Urinary bladder (tissue), 3 donors: ENCODE measurements at regions not wholly inside any gene's neighbourhood (a gene's known extent, or its start where the extent isn't known, plus 50 kb on each side); places are given as distances from the start of the nearest gene placed in this dataset.

ENCODE experiments used
- DNase-seq: peaks from one replicate; pipeline ENCODE4 v3.0.0-alpha.2; 2015; ENCODE audit errors: extremely low spot score
- H3K27ac ChIP-seq: one replicate; pipeline ENCODE4 v1.5.1; 2013; ENCODE audit warnings: low read depth, mild to moderate bottlenecking, moderate library complexity
- H3K36me3 ChIP-seq: one replicate; pipeline ENCODE4 v1.6.1; 2013; ENCODE audit warnings: mild to moderate bottlenecking, moderate library complexity; ENCODE audit not compliant: insufficient read depth
- H3K4me1 ChIP-seq: one replicate; pipeline ENCODE4 v1.6.1; 2013; ENCODE audit warnings: mild to moderate bottlenecking, moderate library complexity; ENCODE audit not compliant: insufficient read depth
- H3K4me3 ChIP-seq: one replicate; pipeline ENCODE4 v1.5.1; 2013; ENCODE audit warnings: low read depth, low read length
- WGBS: extraction: QIAGEN DNeasy Blood & Tissue Kit; methylation state at CpG from one replicate; pipeline ENCODE4 v1.1.7; 2013; 5-methylcytosine and 5-hydroxymethylcytosine counted together
- donor health status: healthy with polysubstance abuse.
- donor health status: healthy.

- 63% methylated on average over 3 of the region's 3 CpGs for WGBS
- no peak for DNase-seq
Observed at GRCh38 chr22:34070531-34070930, 150.3 kb upstream of the LARGE1 start.

DNA sequence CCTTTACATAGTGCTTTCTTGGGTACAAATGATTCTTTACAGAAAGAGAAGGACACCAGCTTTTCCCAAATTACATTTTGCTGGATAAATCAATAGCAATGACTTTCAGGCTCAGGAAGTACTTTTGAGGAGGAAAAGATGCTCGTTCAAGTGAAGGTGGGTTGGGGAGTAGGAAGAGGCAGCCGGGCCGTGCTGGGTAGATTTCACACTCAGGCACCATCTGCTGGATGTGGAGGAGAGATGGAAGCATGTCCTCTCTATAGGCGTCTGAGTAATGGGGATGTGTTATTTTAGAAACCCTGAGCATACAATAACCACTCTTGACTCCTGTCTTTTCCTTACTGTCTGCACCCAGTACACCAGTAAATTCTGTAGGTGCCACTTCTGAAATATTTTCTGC lies 152.3 kb upstream of the LARGE1 start:
- no peak for DNase-seq
- no peak overlapping the region for H3K4me3 ChIP-seq
- H3K27ac ChIP-seq = no peak overlapping the region
- 62% methylated on average over 4 of the region's 4 CpGs for WGBS
- no peaks in the 10 kb centered on the region for H3K4me1 ChIP-seq
- no peaks in the 10 kb centered on the region for H3K36me3 ChIP-seq

More at GRCh38 chr22:34070531-34070930, 150.3 kb upstream of the LARGE1 start:
- H3K4me3 ChIP-seq = no peak overlapping the region
- no peaks in the 10 kb centered on the region for H3K4me1 ChIP-seq
- H3K36me3 ChIP-seq = no peaks in the 10 kb centered on the region
- H3K27ac ChIP-seq = no peak overlapping the region

GRCh38 chr22:34080433-34080832 lies 160.2 kb upstream of the LARGE1 start:
- Histone ChIP-seq H3K4me3 (no peak overlapping the region), H3K4me1 (no peaks in the 10 kb centered on the region), H3K36me3 (no peaks in the 10 kb centered on the region), H3K27ac (no peak overlapping the region)
- DNase-seq = no peak
- 67% methylated on average over 2 of the region's 2 CpGs for WGBS

GRCh38 chr22:34096770-34097169 lies 176.5 kb upstream of the LARGE1 start:
- Histone ChIP-seq H3K27ac (no peak overlapping the region), H3K4me3 (no peak overlapping the region), H3K4me1 (no peaks in the 10 kb centered on the region), H3K36me3 (no peaks in the 10 kb centered on the region)
- DNase-seq = no peak
- 92% methylated on average over 3 of the region's 3 CpGs for WGBS

DNA sequence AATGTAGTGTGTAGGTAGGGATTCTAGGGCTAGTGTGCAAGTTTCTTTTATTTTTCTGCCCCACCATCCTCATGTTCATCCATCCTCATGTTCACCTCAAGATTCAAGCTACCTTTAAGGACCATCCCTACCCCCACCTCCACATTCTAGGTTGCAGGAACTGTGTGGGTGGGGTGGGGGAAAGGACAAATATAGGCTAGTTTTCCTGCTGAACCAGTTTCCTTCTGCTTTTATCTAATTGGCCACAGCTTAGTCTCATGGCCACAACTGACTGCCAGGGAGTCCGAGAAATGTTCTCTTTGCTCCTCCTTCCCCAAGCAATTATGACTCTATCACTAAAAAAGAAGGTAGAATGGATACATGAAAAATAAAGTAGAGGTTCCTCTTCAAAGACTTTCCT lies 179.0 kb upstream of the LARGE1 start:
- 29% methylated on average over 1 of the region's 1 CpG for WGBS

GRCh38 chr22:34102633-34103032 lies 182.4 kb upstream of the LARGE1 start:
- H3K27ac ChIP-seq = no peak overlapping the region
- no peaks in the 10 kb centered on the region for H3K36me3 ChIP-seq
- H3K4me1 ChIP-seq = no peaks in the 10 kb centered on the region
- no peak for DNase-seq
- WGBS = 75% methylated on average over 5 of the region's 5 CpGs
- H3K4me3 ChIP-seq = no peak overlapping the region

More for the DNA sequence above, 179.0 kb upstream of the LARGE1 start:
- no peak overlapping the region for H3K4me3 ChIP-seq
- H3K36me3 ChIP-seq = no peaks in the 10 kb centered on the region
- no peak for DNase-seq
- no peak overlapping the region for H3K27ac ChIP-seq
- H3K4me1 ChIP-seq = no peaks in the 10 kb centered on the region

GRCh38 chr22:34105461-34106062 lies 185.3 kb upstream of the LARGE1 start:
- 12% methylated on average over 10 of the region's 10 CpGs for WGBS
- no peak for DNase-seq

DNA sequence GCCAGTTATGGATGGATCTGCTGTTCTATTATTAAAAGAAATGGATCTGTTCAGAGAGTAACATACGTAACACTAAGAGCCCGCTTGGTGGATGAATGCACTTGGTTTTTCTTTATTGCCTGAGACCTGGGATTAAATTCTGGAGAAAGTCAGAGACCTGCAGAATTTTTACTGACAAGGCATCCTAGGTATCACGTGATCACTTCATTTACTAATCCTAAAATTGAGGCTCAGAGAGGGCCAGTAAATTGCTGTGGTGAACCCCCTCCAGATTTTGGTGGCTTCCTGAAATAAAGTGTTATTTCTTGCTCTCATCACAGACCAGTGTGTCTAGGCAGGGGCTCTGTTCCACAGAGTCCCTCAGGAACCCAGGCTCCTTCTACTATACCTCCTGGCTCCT lies 187.9 kb upstream of the LARGE1 start:
- Histone ChIP-seq H3K27ac (no peak overlapping the region), H3K4me1 (no peaks in the 10 kb centered on the region), H3K4me3 (no peak overlapping the region), H3K36me3 (no peaks in the 10 kb centered on the region)
- no peak for DNase-seq
- 85% methylated on average over 3 of the region's 3 CpGs for WGBS

More at GRCh38 chr22:34105461-34106062, 185.3 kb upstream of the LARGE1 start:
- no peaks in the 10 kb centered on the region for H3K36me3 ChIP-seq
- no peak overlapping the region for H3K4me3 ChIP-seq
- no peak overlapping the region for H3K27ac ChIP-seq
- H3K4me1 ChIP-seq = no peaks in the 10 kb centered on the region

GRCh38 chr22:34111210-34111824 lies 191.0 kb upstream of the LARGE1 start:
- no peaks in the 10 kb centered on the region for H3K4me1 ChIP-seq
- no peak for DNase-seq
- no peaks in the 10 kb centered on the region for H3K36me3 ChIP-seq
- H3K27ac ChIP-seq = no peak overlapping the region
- no peak overlapping the region for H3K4me3 ChIP-seq
- WGBS = 10% methylated on average over 7 of the region's 7 CpGs

DNA sequence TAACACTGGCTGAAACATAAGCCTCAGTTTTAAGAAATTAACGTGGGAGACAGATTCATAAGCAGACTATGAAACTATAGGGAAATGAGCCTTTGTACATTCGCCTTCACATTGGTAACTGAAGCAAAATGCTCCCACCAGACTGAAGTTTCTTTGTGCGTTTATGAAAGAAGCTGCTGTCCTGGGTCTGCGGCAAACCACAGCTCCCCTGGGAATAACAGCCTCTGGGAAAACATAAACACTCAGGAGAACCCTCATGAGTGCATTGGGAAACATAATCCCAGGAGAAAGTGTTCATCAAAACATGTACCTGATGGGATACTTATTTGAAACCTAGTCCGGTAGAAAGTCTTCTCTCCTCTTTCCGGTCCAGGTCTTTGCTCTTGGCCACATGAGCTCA lies 193.1 kb upstream of the LARGE1 start:
- Histone ChIP-seq H3K4me3 (no peak overlapping the region), H3K36me3 (no peaks in the 10 kb centered on the region), H3K4me1 (no peaks in the 10 kb centered on the region), H3K27ac (no peak overlapping the region)
- 79% methylated on average over 6 of the region's 6 CpGs for WGBS
- no peak for DNase-seq

DNA sequence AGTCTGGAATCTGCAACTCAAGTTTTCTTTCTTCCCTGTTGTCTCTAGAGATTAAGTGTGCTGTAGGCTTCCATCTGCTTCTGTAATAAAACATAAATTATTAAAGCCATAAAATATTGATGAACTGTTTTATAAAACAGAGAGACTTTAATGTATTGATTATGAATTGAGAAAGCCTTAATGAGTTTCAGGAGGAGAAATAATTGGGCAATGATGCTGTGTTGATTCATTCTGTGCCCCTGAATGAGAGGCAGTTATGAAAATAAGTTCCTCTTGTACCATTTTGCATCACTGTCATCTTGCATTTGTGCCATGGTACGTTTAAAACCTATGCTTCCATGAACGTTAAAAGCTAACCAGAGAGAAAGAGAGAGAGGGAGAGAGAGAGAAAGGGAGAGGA lies 194.1 kb upstream of the LARGE1 start:
- Histone ChIP-seq H3K4me3 (no peak overlapping the region), H3K27ac (no peak overlapping the region), H3K36me3 (no peaks in the 10 kb centered on the region), H3K4me1 (no peaks in the 10 kb centered on the region)
- no peak for DNase-seq
- 60% methylated on average over 2 of the region's 2 CpGs for WGBS

- WGBS = 87% methylated on average over 2 of the region's 2 CpGs
- Histone ChIP-seq H3K4me1 (no peaks in the 10 kb centered on the region), H3K4me3 (no peak overlapping the region), H3K27ac (no peak overlapping the region), H3K36me3 (no peaks in the 10 kb centered on the region)
- no peak for DNase-seq
Observed at GRCh38 chr22:34115722-34116121, 195.4 kb upstream of the LARGE1 start.

GRCh38 chr22:34116126-34116525 lies 195.8 kb upstream of the LARGE1 start:
- Histone ChIP-seq H3K36me3 (no peaks in the 10 kb centered on the region), H3K4me3 (no peak overlapping the region), H3K27ac (no peak overlapping the region), H3K4me1 (no peaks in the 10 kb centered on the region)
- no peak for DNase-seq

DNA sequence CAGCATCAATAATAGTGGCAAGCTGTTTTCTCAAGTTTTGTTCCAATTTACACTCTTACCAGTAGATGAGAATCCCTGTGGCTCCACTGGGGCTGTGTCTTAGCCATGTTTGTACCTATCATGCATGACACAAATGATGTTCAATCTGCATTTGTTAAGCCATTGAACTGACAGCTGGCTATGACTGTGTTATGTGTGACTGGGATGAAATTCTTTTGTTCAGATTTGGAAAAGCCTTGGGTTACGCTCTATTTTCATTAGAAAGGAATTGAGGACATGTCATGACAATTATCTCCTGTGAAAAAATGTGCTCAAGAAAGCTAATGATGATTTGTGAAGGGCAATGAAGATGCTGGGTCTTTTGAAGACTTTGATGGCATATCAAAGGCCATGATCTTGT lies 201.8 kb upstream of the LARGE1 start:
- 70% methylated on average over 1 of the region's 1 CpG for WGBS
- Histone ChIP-seq H3K36me3 (no peaks in the 10 kb centered on the region), H3K27ac (no peak overlapping the region), H3K4me1 (no peaks in the 10 kb centered on the region), H3K4me3 (no peak overlapping the region)
- DNase-seq = no peak
